Activated gamma-delta T cell treated with anti-CD3 and anti-CD28 coated beads, Interleukin-2, amount 50 U/mL, for 16 hours (primary cell): ENCODE measurements at regions not wholly inside any gene's neighbourhood (a gene's known extent, or its start where the extent isn't known, plus 50 kb on each side); places are given as distances from the start of the nearest gene placed in this dataset.
"Not testable (repeated sequence)": the region's sequence is repeated elsewhere in the genome, so short reads cannot be mapped to it uniquely, and the experiment has no call there.

Experiments
- DNase-seq: peaks from one replicate; pipeline ENCODE4 v3.0.0-alpha.2; 2020; ENCODE audit warnings: low read depth

DNA sequence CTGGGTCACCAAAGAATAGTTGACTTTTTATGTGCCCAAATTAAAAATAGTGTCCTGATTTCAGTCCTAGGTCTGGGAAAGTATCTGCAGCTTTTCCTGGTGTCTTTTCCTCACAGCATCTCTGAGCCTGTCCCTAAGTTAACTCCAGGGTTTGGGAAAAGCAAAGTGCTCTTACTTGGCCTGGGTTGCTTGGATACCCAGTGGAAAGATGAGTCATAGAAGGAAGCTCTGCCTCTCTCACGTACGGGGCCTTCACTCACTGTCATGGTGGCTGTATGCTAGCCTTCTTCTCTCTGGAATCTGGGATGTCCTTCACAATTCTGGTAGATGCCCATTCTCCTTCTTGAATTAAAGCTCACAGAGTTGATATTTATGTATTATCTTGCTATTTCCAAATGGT lies 607.3 kb downstream of the ANKRD50 start:
- DNase-seq, result no peak

DNA sequence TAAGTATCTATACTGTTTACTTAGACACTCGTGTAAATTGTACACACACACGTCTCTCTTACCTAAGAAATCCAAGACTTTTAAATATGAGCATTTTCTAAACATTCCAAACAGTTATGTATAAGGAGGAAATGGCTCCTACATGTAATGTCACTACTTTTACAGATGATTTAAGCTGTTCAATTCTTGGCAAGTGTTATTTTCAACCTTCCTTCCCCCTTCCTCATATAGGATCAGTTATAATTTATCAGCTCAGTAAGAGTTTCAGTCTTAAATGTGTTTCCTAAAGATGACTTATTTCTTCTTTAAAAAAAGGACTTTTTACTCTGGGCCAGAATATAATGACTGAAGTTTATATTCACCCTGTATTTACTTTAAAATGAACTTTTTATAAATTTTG lies 601.1 kb downstream of the ANKRD50 start:
- DNase-seq, result no peak

DNA sequence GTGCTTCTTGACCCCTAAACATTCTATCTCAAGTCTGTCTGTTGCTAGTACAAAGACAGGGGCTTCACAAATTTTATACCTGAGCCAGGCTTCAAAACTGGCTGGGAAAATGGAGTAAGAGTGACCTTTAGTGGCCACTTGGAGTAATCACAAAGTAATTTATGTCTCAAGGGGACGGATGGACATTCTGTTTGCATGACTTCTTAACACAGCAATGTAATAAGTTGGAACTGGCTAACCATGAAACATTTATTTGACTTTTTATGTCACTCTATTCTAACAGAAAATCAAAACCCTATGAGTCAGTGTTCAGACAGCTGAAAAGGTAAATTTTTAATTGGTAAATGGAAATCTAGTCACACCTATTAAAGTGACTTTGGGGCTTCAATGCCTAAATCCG lies 600.6 kb downstream of the ANKRD50 start:
- DNase-seq, result no peak

DNA sequence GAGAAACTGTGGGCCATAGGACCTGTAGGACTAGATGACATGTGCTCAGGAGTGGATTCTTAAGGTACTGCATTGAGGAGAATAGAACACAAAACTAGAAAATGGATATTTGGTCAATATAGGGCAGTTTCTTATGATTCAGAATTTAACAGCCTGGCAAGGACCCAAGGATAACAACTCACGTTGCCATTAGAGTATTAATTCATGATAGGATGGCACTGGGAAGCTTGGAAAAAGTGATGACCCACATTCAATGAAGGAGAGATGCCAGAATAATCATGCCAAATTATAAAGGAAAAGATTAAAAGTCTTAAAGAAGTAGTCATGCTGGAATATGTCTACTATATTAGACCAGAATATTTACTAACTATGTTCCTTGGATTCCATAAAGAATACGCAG lies 594.5 kb downstream of the ANKRD50 start:
- no peak for DNase-seq

DNA sequence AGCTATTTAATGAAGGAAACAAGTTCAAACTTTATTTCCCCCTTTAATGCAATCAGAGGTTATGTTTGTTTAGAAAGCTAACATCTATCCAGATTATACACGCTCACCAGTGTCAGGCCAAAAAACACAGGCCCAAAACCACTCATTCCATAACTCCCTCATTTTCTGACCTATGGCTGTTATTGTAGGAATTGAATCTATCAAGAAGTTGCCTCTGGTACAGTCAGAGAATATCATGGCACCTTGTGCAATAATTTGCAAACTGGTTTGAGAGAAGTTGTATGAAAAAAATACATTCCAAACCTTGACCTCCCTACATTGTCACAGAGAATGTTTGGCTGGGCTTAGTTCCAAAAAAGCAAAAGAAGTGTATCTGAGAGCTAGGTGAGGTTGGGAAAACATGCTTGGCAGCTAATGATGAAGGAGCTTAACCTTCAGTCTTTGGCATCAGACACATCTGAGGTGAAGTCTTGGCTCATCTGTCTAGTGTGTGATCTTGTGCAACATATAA lies 591.0 kb downstream of the ANKRD50 start:
- no peak for DNase-seq

DNA sequence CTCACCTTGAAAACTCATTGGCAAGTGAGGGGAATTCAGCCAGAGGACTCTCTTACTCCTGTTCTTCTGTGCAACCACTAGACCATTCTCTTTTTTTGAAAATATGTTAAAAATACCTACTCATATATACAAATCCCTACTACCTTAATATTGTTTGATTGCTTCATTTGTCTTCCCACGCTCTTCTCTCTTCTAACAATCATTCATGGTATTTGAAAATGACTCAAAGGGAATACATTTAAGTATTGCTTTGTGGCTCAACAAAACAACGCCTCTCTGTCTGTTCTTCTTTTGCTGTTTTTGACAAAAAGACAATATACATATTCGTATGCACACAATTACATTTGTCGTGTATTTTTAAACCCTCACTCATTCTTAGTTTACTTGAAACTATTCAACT lies 589.4 kb downstream of the ANKRD50 start:
- no peak for DNase-seq

DNA sequence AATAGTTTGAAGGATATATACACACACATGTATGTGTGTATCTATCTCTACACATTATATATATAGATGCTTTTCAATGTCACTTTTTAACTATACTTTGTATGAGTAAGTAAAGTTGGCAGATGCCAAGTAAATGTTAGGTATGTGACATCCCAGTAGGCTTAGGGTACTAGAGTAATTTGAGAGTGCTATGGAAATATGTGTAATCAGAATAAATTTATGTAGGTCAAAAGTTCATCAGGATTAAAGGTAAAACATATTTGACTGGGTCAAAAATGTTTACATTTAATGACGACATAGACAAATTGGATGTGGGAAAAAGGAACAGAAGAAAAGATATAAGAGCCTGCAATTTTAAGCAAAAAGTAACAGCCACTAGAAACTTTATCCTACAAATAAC lies 588.8 kb downstream of the ANKRD50 start:
- DNase-seq, result no peak

DNA sequence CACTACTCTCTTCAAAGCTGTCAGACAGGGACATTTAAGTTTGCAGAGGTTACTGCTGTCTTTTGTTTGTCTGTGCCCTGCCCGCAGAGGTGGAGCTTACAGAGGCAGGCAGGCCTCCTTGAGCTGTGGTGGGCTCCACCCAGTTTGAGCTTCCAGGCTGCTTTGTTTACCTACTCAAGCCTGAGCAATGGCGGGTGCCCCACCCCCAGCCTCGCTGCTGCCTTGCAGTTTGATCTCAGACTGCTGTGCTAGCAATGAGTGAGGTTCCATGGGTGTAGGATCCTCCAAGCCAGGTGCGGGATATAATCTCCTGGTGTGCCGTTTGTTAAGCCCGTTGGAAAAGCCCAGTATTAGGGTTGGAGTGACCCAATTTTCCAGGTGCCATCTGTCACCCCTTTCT lies 581.2 kb downstream of the ANKRD50 start:
- DNase-seq, result not testable (repeated sequence)

DNA sequence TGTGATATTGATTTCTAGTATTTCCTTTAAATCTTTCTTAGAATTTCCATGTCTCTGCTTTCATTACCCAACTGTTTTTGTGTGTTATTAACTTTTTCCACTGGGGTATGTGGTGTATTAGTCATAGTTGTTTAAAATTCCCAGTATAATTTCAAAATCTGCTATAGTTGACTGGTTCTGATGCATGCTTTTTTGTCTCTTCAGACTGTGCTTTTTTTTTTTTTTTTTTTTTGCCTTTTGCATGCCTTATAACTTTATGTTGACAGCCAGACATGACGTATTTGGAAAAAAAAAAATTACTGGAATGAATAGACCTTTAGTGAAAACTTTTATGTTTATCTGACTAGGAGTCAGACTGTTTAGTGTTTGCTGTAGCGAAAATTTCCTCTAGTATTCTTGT lies 580.4 kb downstream of the ANKRD50 start:
- no peak for DNase-seq

DNA sequence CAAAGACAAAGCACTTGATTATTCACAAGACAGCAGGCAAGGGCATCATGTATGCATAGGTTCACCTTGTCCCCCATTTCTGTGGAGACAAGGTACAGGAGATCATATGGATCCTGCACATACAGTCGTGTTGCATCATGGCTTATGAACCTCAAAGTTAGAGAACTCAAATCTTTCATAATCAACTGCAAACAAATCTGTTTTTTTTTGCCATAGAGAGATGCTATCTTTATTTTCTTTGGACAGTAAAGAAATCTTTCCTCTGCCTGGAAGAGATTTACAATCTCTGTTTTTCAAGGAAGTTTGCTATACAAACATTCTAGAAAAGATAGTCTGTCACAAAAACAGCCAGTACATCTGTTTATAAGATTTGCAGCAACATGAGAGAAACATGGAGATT lies 578.8 kb downstream of the ANKRD50 start:
- no peak for DNase-seq

DNA sequence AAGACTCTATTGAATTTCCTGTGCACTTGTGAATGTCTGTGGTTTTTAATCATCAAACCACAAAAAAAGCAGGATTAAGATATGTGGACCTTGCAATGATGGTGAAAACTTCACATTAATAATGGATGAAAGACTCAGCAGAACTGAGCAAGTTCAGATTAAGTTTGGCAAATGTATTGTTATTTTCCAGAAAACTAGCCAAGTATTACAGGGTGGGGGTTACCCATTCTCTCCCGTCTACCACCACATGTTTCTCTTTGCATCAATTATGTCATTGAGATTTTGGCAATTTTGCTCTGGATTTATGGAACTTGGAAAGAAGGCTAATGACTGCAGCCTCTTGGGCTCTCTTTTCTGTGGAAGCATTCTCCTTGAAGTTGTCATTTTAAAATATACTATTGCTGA lies 577.1 kb downstream of the ANKRD50 start:
- DNase-seq, result no peak

DNA sequence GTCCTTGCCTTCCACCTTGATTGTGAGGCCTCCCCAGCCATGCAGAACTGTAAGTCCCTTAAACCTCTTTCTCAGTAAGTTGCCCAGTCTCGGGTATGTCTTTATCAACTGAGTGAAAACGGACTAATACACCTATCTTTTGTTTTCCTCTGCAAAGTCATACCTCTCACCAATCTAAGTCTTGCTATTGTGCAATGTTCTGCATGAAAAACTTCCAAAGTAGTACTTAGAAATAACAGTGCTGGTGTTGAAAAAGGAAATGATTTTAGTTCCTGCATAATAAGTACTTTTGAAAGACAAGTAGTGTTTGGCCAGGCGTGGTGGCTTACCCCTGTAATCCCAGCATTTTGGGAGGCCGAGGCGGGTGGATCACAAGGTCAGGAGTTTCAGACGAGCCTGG lies 573.5 kb downstream of the ANKRD50 start:
- DNase-seq, result no peak

DNA sequence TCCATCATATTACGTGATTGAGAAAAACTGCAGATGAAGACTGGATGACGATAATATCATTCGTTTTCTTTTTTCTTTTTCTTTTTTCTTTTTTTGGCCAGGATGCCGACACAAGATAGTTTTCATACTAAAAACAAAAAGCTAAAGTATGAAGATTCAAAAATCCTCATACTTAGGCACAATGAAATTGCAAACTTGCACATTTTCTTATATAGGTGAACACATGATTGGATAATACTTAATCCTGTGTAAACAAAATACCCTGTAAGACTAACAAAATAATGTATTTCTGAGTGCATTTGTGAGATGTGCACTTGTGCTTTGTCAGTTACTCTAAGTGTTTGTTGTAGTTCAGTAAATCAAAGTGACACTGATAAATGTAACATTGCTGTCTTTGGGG lies 568.9 kb downstream of the ANKRD50 start:
- no peak for DNase-seq

DNA sequence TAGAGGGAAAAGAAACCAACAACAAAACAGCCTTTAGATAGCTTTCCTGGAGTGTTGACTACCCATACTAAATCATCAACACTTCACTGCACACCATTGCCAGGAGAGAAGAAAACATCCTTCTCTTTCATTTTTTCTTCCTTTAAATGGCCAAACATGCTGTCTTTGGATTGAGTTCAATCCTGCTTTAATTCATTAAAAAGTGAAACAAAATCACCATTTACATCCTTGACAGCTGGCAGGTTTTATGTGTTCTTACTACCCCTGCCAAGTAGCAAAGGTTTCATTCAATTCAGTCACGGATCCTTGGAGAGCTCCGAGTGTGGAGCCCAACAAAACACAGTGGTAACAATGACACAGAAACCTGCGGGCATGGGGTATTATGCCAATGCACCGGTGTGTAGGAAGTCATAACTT lies 568.3 kb downstream of the ANKRD50 start:
- DNase-seq, result no peak

DNA sequence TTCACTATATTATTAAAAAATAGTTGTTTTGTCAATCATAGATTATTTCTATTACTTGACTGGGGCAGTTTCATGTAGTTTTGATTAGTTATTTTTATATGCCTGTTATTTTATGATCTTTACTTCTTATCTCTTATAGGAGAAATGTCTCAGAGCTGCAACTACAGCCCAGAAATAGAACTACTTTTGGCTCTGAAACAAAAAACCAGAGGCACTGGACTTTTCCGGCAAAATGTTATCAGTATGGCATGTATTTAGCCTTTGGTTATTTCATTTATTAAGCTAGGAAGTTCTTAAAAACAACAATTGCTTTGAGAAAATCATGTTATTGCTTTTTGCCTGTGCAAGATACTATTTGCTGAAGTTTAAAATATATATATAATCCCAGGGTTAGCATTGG lies 566.5 kb downstream of the ANKRD50 start:
- DNase-seq, result no peak

DNA sequence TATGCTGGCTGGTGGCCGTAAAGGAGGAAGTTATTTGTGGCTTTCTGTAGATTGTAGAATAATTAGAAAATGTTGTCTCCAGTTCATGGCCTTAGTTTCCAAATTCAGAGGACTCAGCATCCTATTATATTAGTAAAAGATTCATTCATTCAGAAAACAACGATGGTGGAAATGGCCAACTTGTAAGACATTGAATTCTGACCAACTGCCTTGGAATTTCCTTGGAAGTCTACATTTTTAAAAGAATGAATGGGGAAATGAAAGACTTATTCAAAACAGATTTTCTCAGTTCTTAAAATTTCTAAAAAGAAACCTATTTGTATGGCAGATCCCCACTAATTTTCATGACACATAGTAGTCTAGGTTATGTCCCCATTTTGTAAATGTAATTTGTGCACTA lies 561.5 kb downstream of the ANKRD50 start:
- no peak for DNase-seq

DNA sequence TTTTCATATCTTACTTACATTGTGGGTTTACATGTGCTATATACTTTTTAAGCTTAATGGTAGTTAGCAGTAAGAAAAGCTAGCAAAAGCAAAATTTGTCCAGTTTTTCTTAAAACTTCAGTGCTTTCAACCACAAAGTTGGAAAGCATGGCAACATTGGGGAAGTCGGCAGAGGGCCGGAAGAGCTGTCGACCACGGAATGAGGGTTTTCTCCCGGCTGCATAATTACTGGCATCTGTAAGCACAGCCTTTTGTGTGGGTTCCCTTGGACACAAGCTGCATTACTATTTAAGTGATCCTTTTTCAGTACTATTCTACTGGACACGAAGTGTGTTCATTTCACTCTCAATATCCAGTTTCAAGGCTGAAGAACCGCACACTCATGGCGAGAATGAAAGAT lies 560.4 kb downstream of the ANKRD50 start:
- no peak for DNase-seq

DNA sequence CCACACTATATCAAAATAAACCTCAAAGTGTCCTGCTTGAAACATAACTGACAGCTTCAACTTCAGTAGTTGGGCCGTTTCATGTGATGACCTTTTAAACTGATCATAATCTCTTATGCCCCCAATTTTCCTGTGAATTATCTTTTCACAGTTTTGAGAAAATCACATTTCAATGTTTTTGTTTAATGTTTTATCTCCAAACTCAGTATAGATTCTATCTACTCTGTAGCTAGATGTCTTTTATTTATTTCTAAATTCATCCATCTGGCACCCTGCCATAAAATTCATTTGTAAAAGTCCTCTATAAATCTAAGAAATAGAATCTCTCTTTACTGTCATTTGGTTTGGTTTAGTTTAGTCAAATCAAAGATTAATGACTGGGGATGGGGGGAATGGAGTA lies 557.3 kb downstream of the ANKRD50 start:
- no peak for DNase-seq

DNA sequence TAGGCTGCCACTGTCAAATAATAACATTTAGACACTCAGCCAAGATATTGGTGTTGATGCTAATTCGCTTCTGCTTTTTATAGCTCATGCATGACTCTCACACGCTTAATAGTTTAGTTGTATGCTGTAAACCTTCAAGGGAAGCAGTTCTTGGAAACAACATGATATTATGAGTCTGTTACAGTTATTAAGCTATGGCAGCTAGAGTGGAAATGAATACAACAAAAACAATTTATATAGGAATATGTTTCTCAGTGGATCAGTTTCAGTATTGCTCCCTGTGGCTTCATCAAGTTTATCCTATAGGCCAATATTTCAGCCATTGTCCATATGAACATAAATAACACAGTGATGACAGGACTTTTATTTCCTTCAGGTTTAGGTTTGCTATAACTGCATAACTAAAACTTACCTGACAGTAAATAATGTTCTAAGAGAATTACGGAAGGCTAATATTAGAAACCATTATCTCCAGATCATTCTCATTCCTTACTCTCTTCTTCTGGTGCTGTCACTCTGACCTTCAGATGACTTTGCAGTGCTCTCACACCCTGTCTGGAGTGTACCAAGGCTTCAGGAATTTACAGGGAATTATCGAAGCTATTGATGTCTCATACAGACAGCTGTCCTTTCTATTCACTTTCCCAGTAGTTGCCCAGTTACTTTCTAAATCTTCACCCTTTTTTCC lies 555.0 kb downstream of the ANKRD50 start:
- DNase-seq, result no peak

DNA sequence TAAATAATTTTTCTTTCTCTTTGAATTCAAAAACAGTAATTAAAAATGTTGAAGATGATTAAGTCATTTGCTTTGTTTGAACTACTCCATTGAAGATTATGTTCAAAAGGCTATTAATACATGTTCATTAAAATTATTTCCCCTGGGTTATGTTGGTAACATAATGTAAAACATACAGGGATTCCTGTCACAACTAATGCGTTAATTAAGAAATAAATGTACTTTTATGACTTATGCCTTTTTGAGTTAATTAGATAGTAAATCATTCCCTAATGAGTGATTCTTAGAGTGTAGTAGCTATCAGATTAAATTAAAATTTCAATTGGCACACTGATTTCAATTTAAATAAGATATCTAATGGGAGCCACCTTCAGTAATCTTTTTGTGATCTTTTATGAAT lies 549.1 kb downstream of the ANKRD50 start:
- DNase-seq, result no peak

DNA sequence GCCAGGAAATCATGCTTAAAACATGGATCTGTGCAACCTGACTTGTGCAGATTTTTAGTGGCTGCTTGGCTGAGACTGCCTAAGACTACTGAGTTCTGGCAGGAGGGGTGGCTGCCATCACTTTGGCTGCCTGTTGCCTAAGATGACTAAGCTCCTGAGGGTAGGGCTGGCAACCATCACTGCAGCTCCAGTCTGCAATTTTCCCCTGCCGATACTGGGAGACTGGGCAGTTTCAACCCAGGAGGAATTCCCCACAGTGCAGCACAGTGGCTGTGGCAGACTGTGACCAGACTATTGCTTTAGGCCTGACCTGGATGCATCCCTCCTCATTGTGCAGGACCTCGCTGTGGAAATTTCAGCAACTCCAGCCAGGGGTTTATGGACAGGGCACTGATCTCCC lies 544.9 kb downstream of the ANKRD50 start:
- no peak for DNase-seq

DNA sequence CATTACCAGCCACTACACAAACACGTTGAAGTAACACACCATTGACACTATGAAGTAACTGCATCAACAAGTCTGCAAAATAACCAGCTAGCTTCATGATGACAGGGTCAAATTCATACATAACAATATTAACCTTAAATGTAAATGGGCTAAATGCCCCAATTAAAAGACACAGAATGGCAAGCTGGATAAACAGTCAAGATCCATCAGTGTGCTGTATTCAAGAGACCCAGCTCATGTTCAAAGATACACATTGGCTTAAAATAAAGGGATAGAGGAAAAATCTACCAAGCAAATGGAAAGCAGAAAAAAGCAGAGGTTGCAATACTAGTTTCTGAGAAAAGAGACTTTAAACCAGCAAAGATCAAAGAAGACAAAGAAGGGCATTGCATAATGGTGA lies 543.0 kb downstream of the ANKRD50 start:
- DNase-seq, result not testable (repeated sequence)

DNA sequence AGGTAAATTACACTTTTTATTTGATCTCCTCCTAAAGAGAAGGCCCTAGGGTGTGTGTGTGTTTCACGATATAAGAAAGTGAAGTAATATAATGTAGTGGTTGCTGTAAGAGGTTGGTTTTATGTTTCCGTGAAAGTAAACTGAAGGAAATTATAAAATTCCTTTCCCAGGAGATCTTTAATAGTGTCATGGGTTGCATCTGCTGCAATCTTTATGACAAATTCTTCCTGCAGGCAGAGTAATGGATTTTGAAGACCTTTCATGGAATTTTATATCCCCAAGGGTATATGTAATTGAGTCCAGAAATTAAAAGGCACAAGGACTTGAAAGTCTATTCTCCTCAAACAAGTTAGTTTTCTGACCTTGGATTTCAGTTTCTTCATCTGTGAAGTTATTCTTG lies 538.6 kb downstream of the ANKRD50 start:
- DNase-seq, result no peak

DNA sequence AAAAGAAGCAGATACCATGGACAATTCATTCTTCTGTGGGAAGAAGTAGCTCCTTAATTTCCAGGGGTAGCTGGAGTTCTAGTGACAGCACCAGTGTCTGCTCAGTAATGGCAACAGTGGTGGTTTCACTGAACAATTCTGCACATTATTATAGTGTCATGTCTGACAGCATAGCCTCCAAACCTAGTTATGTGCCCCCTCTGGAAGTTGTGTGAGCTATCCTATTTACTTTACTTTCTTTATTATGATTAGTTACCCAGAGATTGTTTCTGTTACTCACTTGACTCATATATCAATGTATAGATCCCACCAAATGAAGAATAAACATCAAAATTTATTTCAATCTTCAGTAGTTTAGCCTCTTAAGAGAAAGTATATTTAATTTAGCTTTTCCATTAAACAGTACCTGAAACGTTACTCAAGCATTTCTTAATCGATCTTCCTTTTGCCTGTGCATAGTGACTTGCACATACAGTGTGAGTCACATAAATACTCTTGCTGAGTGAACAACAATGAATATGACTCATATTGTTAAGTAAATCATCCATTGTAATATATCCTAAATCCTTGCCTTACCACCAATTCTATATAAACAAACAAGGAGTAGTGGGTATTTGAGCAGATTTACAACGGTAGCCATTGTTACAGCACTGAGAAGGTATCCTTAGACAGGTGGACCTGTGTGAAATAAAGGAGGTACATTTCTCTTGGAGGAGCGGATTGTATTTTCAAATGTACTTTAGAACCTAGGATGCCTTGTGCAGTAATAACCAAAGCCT lies 534.7 kb downstream of the ANKRD50 start:
- DNase-seq, result no peak
